Daoy (cell line): ENCODE measurements at regions not wholly inside any gene's neighbourhood (a gene's known extent, or its start where the extent isn't known, plus 50 kb on each side); places are given as distances from the start of the nearest gene placed in this dataset.
"Not testable (repeated sequence)": the region's sequence is repeated elsewhere in the genome, so short reads cannot be mapped to it uniquely, and the experiment has no call there.

Source experiments
- DNase-seq: peaks from one replicate; pipeline ENCODE4 v3.0.0-alpha.2; 2015; ENCODE audit warnings: low read depth

DNA sequence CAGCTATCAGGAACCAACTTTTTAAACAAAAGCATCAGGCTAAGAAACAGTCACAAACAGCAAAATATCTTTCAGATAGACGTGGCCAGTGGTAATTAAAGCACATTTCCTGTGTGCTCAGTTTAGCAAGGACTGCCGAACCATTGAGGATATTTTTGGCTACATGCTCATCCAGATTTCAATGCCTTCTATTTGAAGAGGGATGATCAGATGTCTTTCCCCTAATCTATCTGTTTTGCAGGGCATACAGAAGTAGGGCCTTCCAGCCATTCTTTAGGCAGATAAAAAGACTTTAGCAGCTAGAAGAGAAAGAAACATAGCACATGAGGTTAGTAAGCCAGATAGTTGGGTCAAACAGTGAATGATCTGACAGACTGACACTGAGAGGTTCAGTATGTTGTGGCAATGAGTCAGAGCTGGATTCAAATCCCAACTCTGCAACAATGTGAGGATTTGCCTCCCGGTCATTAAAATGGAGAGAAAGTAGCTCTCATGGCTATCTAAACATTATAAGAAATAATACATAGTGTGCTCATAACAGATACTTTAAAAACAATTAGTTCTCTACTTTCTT lies 100.0 kb upstream of the PRKG2 start:
- peak; percentile 23 for DNase-seq

DNA sequence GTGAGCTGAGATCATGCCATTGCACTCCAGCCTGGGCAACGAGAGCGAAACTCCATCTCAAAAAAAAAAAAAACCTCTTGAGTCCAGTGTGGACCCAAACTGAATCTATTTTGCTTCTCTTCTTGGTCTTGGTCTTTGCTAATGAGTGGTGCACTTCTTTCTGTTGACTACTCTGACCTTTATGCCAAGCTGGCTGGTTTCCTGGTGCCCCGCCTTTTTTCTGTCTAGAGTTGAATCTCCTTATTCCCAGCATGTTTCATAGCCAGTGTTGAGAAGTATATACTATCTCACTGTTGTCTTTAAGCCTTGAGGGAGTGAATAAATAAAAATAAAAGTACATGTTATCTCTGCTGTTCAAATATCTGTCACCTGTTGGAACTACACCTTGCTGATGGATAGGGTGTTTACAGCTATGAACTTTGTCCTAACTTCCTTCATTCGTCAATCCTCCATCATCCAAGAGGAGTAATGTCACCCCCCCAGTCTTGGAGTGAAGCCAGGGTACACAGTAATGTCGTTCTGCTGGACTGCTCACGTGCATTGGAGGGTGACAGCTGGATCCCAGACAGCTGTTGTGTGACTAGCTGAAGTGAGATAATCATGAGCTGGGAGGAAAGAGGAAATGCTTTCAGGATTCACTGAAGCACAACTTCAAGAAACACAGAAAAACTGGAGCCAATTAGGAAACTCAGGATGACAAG lies 99.3 kb upstream of the PRKG2 start:
- peak; percentile 65 for DNase-seq

DNA sequence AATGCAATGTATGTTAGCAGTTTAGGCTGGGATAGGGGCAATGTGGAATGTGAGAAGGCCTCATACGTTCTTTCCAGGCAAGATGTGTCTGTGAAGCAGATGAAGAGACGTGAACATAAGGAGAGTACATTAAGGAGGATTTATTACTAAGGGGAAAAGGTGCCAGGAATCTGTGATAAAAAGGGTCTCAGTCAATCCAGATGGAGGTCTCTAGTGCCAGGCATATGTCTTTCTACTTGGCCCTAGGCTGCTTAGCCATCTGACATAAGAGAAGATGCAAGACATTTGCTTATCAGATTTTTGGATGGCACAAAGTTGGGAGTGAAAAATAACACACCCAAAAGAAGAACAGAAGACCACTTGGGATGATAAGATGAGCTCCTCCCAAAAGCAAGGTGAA lies 93.0 kb upstream of the PRKG2 start:
- no peak for DNase-seq

DNA sequence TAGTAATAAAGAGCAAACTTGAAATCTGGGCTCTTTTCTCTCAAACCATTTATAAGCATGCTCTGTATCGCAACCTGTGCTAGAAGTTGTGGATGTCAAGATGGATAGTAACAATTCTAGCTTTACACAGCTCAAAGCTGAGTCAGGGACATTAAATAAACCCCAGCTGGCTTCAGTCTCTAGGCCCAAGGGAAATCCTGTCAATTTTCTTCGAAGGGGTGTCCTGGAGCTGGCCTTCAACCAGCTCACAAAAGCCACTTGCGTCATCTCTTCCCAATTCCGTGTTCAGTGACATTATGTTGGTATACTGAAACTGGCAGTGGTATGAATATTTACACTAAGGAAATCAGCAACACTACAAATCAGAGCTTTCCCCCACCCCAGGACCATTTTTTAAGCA lies 89.8 kb upstream of the PRKG2 start:
- no peak for DNase-seq

DNA sequence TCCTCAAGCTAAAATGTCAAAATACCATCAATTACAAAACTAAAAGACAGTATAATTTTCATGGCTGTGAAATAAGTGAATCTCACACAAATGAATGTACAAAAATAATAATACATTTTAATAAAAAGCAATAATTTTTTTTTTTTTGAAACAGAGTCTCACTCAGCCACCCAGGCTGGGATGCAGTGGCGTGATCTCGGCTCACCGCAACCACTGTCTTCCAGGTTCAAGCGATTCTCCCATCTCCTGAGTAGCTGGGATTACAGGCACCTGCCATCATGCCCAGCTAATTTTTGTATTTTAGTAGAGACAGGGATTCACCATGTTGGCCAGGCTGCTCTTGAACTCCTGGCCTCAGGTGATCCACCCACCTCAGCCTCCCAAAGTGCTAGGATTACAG lies 85.3 kb upstream of the PRKG2 start:
- not testable (repeated sequence) for DNase-seq

DNA sequence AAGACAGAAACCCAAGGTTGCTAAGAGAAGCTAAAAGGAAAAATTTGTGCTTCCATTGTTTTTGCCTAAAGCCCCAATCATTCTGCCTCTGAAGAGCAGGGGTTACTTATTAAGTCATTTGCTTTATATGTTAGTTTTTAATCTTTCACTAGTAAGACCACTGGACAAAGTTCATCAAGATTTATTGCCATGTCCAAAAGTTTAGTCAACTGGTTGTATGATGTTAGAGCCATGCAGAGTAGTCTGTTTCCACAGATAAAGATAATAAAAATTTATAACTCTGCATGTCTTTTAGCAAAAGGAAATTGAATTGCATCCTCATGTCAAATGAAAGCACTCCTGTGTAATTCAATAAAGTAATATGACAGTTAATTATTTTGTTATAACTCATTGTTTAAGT lies 75.8 kb upstream of the PRKG2 start:
- DNase-seq = no peak

DNA sequence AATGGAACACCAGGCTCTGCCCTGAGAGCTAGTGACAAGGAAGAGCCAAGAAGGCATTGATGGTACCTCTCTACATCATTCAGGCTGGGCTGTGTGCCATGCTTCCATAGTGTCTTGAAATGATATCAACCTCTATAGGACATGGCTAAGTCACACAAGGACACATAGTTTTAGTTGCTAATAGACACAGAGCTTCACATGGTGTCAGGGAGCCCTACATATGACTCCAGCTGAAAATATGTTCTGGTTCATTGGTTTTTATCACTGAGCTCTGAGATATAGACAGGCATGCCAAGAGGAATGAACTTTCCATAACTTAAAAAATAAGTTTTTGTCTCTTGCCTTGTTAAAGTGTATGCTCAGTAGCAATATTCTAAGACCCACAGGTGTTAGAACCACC lies 72.1 kb upstream of the PRKG2 start:
- no peak for DNase-seq

DNA sequence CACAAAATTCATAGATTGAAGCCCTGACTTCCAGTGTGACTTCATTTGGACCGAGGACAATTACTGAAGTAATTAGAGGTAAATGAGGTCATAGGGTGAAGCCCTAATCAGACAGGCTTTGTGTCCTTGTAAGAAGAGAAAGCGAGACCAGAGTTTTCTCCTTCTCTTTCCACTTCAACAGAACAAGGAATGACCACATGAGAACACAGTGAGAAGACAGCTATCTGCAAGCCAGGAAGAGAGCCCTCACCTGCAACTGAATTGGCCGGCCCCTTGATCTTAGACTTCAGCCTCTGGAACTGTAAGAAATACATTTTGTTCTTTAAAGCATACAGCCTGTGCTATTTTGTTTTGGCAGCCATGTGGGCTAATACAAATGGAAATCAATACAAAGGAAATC lies 67.1 kb upstream of the PRKG2 start:
- no peak for DNase-seq

DNA sequence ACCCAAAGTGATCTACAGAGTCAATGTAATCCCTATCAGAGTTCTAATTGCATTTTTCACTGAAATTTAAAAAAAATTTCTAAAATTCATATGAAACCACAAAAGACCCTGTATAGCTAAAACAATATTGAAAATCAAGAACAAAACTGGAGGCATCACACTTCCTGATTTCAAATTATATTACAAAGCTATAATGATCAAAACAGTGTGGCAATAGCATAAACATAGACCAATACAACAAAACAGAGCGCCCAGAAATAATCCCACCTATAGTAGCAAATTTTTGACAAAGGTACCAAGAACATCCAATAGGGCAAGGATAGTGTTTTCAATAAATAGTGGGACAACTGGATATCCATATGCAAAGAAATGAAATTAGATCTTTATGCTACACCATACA lies 59.4 kb upstream of the PRKG2 start:
- no peak for DNase-seq

DNA sequence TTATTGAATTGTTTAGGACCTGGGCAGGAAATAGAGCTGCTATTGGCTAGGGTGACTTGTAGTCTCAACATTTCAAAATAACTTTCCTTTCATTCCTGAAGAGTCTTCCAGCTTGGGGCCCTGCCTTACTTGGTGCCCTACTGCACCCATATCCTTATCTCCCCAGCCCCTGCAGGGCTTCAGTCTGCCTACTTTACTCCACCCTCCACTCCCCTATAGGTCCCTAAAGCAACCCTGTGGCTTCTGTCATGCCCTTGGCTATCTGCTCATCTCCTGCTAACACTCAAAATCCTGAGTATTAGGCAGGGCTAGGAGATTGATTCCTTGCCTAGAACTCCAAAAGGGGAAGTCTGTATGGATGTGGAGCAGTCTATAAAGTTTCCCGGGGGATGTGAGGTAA lies 57.6 kb upstream of the PRKG2 start:
- no peak for DNase-seq
